ENCODE measurements at regions not wholly inside any gene's neighbourhood (a gene's known extent, or its start where the extent isn't known, plus 50 kb on each side); places are given as distances from the start of the nearest gene placed in this dataset.

GRCh38 chr10:52706332-52707070 lies 66.1 kb downstream of the MBL2 start:
- no peaks in the 10 kb centered on the region for H3K36me3 ChIP-seq (ENCODE audit: control insufficient read depth in 2 of 2, extremely low read depth in 1 of 2, insufficient read depth in 2 of 2, low read length in 2 of 2)
- no peak overlapping the region for H3K27ac ChIP-seq (ENCODE audit: insufficient read depth, low read depth, low read length)
- ChIA-PET POLR2A (no interaction called here), CTCF (interaction anchor here (1.0 kb wide), 1 partner anchor 14 kb away, joined by 5 read pairs; no protein-coding TSS in a partner anchor)
- H3K9ac ChIP-seq (replicated peaks; ENCODE audit: extremely low read depth, insufficient read depth, low read length): no peak overlapping the region
- peaks cover 14% of the 10 kb centered on the region for H3K4me1 ChIP-seq (ENCODE audit: control insufficient read depth, extremely low read depth, insufficient read depth, low read length)
- H3K9me3 ChIP-seq (replicated peaks; ENCODE audit: control insufficient read depth, insufficient read depth, low read length): no peaks in the 10 kb centered on the region
- intact Hi-C loops (cut with micrococcal nuclease) (no loop called here), dilution Hi-C loops (cut with MboI; ENCODE audit: extremely low pct_ligation_motif_present, low sequenced_read_pairs) (no loop called here)
- no peak for TF ChIP-seq JUN (IDR thresholded peaks at IDR 0.05; ENCODE audit: borderline replicate concordance, insufficient read depth, insufficient read length, low read depth)
- TF ChIP-seq GATA2 (IDR thresholded peaks at IDR 0.05; ENCODE audit: insufficient read depth, insufficient read length, low read depth, low read length): no peak
- no peak for TF ChIP-seq MYC (IDR thresholded peaks at IDR 0.05; ENCODE audit: low read depth, low read length)
- TF ChIP-seq MAX (IDR thresholded peaks at IDR 0.05; ENCODE audit: insufficient read depth, insufficient read length): no peak
- TF ChIP-seq POLR2AphosphoS5 (IDR thresholded peaks at IDR 0.05; ENCODE audit: insufficient read depth, low read depth, low read length): no peak
- no peak for TF ChIP-seq POLR2A (IDR thresholded peaks at IDR 0.05; ENCODE audit: low read depth, low read length)
- no peak for TF ChIP-seq EZH2 (IDR thresholded peaks at IDR 0.05; ENCODE audit: borderline replicate concordance, low read depth, low read length, severe bottlenecking)
- no peak for TF ChIP-seq FOS (IDR thresholded peaks at IDR 0.05; ENCODE audit: borderline replicate concordance, insufficient read depth, low read length)
- TF ChIP-seq CTCF (IDR thresholded peaks at IDR 0.05; ENCODE audit: extremely low read depth in 1 of 2, insufficient read depth in 1 of 2, low read depth in 1 of 2, low read length in 2 of 2): no peak
- H3K4me3 ChIP-seq (replicated peaks in 1 of 3; ENCODE audit: insufficient read depth in 1 of 3, low read depth in 1 of 3, low read length in 3 of 3): no peak overlapping the region
- DNase-seq (ENCODE audit: low read depth, low spot score) (no peak), FAIRE-seq (no peak)
- no TSS peak for BruUV-seq (replicated peaks)
- no peaks in the 10 kb centered on the region for H3K27me3 ChIP-seq (ENCODE audit: control insufficient read depth in 2 of 2, insufficient read depth in 2 of 2, low read length in 2 of 2)
- no peak overlapping the region for H3K4me2 ChIP-seq (ENCODE audit: insufficient read depth, low read length)
- H4K20me1 ChIP-seq (replicated peaks; ENCODE audit: control insufficient read depth, extremely low read depth, insufficient read depth, low read length): no peaks in the 10 kb centered on the region
- H2AFZ ChIP-seq (ENCODE audit: low read depth, low read length): no peak overlapping the region
- H3K9me1 ChIP-seq (replicated peaks; ENCODE audit: control insufficient read depth, extremely low read depth, insufficient read depth, low read length): no peaks in the 10 kb centered on the region
- H3K79me2 ChIP-seq (ENCODE audit: control insufficient read depth, insufficient read depth, low read length): no peaks in the 10 kb centered on the region
